D721Med (cell line): ENCODE measurements at regions not wholly inside any gene's neighbourhood (a gene's known extent, or its start where the extent isn't known, plus 50 kb on each side); places are given as distances from the start of the nearest gene placed in this dataset.

ENCODE experiments used
- DNase-seq: peaks from one replicate; pipeline ENCODE4 v3.0.0; 2011; ENCODE audit warnings: low spot score; ENCODE audit not compliant: insufficient read length
- FAIRE-seq: peaks from 2 replicates; lab custom pipeline; 2011; peaks lifted over from hg19 to GRCh38; lab: Jason Lieb, UNC
- TF ChIP-seq, protein P1 (sequence below): IDR thresholded peaks from 2 replicates; pipeline ENCODE4 v1.5.1; 2012; ENCODE audit warnings: mild to moderate bottlenecking, control low read depth; ENCODE audit not compliant: insufficient read depth; ENCODE audit errors: missing control alignments

GRCh38 chr15:29622637-29623036 lies 199.6 kb downstream of the TJP1 start:
- DNase-seq (no peak), FAIRE-seq (no peak)
- TF ChIP-seq, protein P1, sequence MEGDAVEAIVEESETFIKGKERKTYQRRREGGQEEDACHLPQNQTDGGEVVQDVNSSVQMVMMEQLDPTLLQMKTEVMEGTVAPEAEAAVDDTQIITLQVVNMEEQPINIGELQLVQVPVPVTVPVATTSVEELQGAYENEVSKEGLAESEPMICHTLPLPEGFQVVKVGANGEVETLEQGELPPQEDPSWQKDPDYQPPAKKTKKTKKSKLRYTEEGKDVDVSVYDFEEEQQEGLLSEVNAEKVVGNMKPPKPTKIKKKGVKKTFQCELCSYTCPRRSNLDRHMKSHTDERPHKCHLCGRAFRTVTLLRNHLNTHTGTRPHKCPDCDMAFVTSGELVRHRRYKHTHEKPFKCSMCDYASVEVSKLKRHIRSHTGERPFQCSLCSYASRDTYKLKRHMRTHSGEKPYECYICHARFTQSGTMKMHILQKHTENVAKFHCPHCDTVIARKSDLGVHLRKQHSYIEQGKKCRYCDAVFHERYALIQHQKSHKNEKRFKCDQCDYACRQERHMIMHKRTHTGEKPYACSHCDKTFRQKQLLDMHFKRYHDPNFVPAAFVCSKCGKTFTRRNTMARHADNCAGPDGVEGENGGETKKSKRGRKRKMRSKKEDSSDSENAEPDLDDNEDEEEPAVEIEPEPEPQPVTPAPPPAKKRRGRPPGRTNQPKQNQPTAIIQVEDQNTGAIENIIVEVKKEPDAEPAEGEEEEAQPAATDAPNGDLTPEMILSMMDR, result no peak

- FAIRE-seq (no peak), DNase-seq (no peak)
- TF ChIP-seq, protein P1, result no peak
Measured at GRCh38 chr15:29621616-29622015, 200.7 kb downstream of the TJP1 start.

GRCh38 chr15:29618586-29618985 lies 203.7 kb downstream of the TJP1 start:
- FAIRE-seq (no peak), DNase-seq (no peak)
- TF ChIP-seq, protein P1, result no peak

DNA sequence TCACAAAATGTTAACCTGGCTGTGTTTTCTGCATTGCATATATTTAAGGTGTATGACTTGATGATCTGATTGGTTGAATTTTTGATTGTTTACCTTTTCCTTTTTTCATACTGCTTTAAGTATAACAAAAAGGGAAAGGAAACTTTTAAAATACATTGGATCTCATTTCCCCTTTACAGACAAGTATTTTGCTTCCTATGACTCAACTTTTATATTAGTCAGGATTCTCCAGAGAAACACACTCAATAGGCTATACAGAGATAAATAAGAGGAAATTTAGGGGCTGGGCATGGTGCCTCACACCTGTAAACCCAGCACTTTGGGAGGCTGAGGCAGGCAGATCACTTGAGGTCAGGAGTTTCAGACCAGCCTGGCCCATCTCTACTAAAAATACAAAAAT lies 205.8 kb downstream of the TJP1 start:
- TF ChIP-seq, protein P1, result no peak
- no peak for FAIRE-seq
- no peak for DNase-seq

DNA sequence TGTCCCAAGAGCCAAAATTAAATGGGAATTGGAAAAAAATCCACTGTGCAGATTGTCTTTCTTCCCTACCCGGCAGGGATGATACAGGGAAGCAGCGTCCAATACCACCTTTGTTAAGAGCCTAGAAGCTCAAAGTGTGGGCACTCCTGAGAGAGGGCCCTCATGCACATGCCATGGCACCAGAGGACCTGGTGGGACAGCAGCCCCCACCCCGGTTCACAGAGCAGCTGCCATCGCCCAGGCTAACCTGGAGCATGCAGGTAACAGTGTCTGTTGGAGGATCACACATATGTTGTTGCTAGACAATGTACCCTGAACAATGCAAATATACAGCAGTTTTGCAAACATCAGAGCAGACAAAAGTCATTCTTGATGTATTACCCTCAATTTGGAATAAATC lies 206.5 kb downstream of the TJP1 start:
- no peak for FAIRE-seq
- TF ChIP-seq, protein P1, result no peak
- DNase-seq, result no peak

- DNase-seq, result no peak
- no peak for FAIRE-seq
- TF ChIP-seq, protein P1, result peak; percentile 38
Measured at GRCh38 chr15:29613951-29614382, 208.3 kb downstream of the TJP1 start.

GRCh38 chr15:29612701-29613100 lies 209.6 kb downstream of the TJP1 start:
- no peak for DNase-seq
- no peak for FAIRE-seq
- TF ChIP-seq, protein P1, result no peak
